DMS 273 treated with DMSO at 0.1 percent for 48 hours (cell line): ENCODE measurements at regions not wholly inside any gene's neighbourhood (a gene's known extent, or its start where the extent isn't known, plus 50 kb on each side); places are given as distances from the start of the nearest gene placed in this dataset.
"Not testable (repeated sequence)": the region's sequence is repeated elsewhere in the genome, so short reads cannot be mapped to it uniquely, and the experiment has no call there.

ENCODE experiments used
- DNase-seq: peaks from one replicate; lab custom pipeline; 2025; lab: John Stamatoyannopoulos, UW

DNA sequence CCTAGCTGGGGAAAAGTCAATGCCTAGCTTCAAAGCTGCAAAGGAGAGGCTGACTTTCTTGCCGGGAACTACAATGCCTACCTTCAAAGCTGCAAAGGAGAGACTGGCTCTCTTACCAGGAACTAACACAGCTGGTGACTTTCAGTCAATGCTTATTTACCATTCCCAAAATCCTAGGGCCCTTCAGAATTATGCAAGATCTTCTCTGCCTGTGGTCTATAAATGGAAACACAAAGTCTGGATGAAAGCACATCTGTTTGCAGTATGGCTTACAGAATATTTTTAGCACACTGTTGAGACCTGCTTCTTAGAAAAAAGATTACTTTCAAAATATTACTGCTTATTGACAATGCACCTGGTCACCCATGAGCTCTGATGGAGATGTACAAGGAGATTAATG, 259.4 kb downstream of the PLK2 start:
- no peak for DNase-seq

- DNase-seq: no peak
Measured at GRCh38 chr5:58199087-58199486, 260.8 kb downstream of the PLK2 start.

GRCh38 chr5:58198330-58198729, 261.6 kb downstream of the PLK2 start:
- no peak for DNase-seq

DNA sequence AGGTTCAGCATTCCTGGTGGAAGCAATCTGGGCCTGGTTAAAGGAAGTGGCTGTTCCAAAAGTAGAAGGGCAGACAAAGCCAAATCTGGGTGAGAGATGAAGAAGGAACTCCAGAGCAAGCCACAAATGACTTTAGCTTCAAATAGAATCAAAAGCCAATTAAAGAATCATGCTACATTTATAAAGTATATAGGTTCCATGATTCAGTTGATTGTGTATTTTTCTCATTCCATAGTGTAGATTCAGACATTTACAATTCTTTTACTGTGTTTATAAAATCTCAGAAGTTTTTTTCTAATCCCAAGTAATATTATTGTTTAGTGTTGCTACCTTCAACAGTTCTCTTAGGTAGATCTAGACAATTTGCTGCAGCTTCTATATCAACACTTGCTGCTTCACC, 262.0 kb downstream of the PLK2 start:
- DNase-seq: no peak

DNA sequence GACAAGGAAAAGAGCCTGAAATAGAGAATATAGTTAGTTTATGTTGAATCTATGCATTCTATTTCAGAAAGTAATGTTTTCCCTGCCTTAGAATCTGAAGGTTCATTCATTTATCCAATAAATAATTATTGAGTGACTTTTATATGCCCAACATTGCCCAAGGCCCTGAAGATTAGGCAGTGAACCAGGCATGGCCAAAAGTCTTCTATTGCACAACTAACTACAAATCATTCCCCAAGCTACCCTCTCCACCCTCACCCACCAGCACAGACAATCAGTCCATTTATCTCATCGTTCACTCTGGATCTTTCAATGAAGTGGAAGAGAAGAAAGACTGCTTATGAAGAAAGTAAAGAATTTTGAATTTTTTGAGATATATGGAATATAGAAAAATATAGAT, 268.4 kb downstream of the PLK2 start:
- DNase-seq: no peak

DNA sequence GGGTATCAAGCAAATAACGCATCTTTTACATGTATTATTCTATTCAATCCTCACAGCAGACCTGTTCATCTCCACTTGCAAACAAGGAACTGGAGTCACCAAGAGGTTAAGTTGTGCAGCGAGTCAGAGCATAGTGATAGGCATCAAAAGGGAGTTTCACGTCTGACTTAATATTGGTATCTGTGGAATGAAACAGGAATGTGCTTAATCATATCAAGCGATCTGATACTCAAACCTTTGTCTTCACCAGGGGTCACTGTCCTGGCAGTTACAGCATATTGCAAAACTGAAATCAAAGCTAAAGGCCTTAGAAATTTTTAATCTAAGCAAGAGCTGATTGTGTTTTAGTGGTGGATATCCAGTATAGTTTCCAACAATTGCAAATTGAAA, 271.6 kb downstream of the PLK2 start:
- no peak for DNase-seq

DNA sequence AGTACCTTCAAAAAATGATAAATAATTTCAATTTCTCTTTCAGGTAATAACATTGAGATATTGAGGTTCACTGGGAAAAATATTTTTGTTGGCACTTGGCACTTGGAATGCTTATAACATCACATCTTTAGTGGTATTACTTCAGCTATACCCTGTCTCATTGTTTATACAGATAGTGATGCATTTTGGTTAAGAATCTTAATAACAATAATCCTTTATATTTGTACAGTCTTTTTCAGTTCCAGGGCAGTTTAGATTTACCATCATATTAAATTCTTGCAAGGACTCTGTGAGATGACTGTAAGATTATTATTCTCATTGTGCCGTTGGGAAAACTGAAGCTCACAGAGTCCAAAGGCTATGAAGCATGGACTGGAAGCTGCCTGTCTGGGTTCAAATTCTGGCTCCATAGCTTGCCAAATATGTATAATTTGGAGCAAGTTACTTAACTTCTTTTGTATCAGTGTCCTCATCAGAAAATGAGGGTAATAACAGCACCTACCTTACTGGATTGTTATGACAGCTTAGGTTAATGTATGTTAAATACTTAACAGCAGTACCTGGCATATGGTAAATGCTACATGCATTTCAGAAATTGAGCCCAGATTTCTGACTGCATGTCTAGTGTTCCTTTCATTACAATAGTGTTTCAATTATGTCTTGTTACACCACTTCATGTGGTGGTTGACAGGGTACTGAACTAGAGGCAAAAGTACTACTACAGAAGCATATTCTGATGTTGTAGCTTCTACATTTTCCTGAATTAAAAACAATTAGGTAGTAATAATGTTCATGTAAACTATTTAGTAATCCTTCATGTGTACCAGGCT, 272.2 kb downstream of the PLK2 start:
- DNase-seq: no peak

DNA sequence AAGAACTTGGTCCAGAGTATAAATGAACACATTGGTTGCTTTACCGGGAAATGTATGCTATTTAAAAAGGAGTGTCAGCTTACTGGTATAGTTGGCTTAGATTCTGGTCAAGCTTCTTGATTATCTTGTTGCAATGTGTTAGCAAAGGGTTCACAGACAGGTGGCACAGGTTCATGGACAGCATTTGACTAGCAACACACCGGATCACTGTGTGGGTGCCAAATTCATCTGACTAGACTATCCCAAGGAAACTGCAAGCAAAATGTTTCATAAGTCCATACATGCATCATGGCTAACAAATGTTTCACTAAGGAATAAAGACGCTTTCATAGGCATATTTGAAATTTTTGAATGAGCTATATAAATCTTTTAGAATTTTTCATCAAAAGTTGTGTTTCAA, 274.1 kb downstream of the PLK2 start:
- DNase-seq: no peak

DNA sequence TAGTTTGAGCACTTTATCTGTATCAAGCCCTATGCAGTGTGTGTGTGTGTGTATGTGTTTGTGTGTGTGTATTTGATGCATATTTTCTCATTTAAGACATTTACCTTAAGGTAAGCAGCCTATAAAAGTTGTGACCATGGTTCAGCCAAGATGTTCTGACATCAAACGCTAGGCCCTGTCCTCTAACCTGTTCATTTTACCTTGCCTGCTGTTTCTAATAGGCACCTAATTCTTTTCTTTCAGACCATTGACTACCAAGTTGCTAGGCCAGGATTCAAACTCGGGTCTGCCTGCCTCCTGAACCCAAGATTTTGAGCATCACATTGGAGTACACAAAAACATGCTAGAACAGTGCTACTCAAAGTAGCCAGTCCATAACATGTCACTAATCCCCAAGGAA, 274.5 kb downstream of the PLK2 start:
- no peak for DNase-seq

- no peak for DNase-seq
Measured at GRCh38 chr5:58184910-58185309, 275.0 kb downstream of the PLK2 start.

GRCh38 chr5:58183786-58184085, 276.1 kb downstream of the PLK2 start:
- DNase-seq: no peak

DNA sequence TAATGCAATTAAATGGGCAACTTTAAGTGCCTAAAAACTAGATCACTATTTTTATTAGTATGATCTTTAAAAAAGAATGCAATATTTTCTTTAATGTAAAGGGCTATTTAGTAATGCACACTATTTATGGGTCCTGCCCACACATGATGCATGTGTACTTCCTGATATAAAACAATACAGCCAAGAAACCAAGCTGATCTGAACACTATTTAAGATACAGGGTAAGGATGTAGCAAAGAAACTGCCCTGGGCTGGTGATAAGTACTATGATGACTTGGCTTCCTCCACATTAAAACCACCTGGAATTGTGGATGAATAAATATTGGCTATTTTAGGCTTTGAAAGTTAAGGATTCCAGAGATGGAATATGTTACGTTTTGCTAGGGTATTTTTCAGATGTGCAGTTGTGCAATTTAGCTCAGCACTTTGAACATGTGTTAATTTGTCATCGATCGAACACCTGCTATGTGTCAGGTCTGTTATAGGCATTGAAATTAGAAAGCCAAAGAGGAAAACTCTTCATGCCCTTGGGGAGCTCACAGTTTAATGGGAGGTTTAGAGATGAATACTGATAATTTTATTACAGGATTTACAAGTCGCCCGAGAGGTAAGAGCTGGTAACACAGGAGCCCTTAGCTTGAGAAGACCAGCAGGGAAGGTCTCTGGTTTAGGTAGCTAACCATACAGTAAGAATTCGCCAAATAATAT, 276.7 kb downstream of the PLK2 start:
- DNase-seq: no peak

- DNase-seq: no peak
Measured at GRCh38 chr5:58182287-58182841, 277.5 kb downstream of the PLK2 start.

DNA sequence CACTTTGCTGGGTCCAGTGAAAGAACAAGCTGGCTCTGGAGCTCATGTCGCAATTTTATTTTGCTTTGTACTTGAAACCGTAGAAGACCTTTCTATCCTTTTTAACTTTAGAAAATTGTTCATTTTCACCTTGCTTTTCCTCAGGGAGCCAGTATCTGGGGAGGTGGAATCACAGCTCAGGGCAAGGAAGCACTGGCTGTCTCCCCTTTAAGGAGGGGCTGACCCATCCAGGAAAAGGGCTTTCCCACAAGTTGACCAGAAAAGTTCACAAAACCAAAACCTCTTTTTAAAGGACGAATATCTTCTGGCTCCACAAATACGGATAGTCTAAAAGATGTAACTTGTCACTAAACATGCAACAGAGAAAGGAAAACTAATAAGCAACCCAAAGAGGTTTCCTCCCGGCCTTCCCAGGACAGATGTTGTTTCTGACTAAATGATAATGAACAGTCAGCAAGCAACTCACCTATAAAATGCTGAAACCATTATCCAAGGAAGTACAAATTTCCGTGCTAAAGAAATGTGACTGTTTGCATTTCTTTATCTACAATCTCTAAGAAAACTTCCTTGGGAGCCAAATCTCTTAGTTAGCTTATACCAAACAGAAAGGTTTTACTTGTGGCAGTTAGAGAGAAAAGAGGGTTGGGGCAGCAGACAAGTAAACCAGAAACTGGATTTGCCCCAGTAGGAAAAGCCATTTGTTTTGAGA, 278.2 kb downstream of the PLK2 start:
- DNase-seq: no peak

DNA sequence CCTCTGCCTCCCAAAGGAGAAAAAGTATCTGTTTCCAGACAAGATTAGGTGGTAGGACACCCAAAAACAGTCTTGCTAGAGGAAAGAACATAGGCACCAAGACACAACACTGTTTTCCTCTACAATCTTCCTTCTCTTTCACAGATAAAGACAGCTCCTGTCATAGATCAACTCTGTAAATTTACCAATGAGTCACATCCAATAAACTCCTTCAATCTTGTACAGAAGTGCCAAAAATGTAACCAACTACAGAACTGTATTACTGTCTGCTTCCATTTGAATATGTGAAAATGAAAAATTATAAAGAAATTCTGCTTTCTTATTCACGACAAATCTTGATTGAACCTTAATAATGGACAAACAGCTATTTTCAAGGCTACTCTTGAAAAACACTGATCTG, 286.9 kb downstream of the PLK2 start:
- no peak for DNase-seq

DNA sequence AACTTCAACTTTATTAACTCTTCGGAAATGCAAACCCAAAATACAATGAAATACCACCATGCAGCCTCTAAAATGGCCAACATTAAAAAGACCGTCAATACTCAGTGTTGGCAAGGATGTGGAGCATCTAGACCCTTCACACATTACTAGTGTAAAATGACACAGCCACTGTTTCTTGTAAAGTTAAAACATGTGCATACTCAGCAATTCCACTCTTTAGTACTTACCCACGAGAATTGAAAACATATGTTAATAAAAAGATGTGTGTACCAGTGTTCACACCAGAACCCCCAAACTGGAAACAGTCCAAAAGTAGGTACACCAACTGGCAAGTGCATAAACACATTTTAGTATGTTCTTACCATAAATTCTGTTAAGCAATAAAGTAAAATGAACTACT, 294.7 kb downstream of the PLK2 start:
- no peak for DNase-seq

DNA sequence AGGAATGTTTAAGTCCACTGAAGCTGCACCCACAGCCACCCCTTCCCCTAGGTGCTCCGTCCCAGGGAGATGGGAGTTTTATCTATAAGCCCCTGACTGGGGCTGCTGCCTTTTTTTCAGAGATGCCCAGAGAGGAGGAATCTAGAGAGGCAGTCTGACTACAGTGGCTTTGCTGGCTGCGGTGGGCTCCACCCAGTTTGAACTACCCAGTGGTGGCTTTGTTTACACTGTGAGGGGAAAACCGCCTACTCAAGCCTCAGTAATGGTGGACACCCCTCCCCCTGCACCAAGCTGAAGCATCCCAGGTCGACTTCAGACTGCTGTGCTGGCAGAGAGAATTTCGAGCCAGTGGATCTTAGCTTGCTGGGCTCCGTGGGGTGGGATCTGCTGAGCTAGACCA, 298.0 kb downstream of the PLK2 start:
- DNase-seq: not testable (repeated sequence)

DNA sequence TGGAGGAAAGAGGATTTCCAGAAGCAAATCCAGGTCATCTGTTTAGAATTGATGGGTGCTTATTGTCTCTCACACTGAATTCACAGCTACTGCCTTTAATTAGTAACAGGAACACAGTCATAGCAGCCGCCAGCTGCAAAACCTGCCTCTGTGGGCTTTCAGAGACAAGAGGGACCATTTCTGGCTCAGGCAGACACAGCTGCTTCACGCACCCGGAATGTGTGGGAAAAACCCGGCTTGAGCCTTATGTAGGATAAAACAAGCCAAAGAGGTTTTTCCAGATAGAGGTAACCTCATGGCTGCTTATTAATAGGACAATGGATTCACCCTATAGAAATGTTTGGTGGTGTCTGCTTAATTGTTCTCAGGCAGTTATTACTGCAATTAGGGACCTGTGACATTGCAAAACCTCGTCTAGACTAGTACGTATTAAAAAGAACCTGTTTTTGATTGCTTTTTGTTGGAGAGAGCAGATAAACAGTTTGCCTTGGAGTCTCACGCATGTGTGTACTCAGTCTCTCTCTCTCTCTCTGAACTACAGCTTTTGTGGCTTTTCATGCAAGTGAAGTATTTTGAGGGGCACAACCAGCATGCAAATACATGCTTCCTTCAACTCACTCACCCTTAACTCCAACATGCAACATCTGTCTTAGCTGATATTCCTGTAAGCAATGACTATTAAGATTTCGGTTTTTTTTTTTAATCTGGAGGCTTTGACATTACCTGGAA, 302.7 kb downstream of the PLK2 start:
- DNase-seq: no peak

DNA sequence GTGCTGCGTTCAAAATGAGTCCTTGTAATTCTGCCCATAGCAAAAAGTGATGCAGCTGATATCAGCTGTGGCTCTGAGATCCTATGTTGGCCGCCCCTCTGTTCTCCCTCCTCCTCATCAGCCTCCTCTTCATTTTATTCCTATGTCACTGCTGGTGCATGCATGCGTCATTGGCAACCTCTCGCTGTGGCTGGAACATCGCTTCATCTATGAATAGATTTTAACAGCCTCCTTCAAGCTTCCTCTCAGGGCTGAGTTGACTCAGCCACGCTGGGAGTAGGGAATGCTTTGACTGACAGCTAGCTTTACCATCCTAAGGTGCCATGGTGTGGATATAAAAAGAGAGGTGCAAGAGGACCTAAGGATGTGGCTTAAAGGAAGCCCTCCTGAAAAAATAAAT, 303.5 kb downstream of the PLK2 start:
- DNase-seq: no peak

- no peak for DNase-seq
Measured at GRCh38 chr5:58153255-58153654, 306.6 kb downstream of the PLK2 start.

GRCh38 chr5:58151414-58151813, 308.5 kb downstream of the PLK2 start:
- DNase-seq: no peak

- no peak for DNase-seq
Measured at GRCh38 chr5:58150926-58151325, 309.0 kb downstream of the PLK2 start.
